ENCODE measurements at regions not wholly inside any gene's neighbourhood (a gene's known extent, or its start where the extent isn't known, plus 50 kb on each side); places are given as distances from the start of the nearest gene placed in this dataset.
"Not testable (repeated sequence)": the region's sequence is repeated elsewhere in the genome, so short reads cannot be mapped to it uniquely, and the experiment has no call there.

DNA sequence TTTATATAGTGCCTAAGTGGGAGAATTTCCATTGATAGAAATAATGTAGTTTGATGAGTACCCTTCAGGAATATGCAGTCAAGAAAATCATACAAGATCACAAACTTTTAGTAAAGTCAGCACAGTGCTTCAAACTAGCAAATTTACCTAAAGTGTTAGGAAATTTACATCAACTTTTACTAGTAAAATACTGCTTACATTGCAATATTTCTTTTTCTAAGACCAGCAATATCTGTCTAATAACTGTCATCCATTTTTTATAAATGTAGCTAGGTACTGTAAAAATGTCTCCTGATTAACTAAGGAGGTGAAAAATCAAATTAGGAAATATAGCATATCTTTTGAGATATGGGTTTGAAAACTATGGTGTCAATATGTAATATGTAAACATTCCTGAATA is 405.4 kb downstream of the MDFIC start:
- no peak overlapping the region for H3K9ac ChIP-seq (ENCODE audit: low read length)
- no peak overlapping the region for H3K4me2 ChIP-seq (ENCODE audit: low read length)
- H3F3A ChIP-seq (ENCODE audit: insufficient read depth, low read length), result no peaks in the 10 kb centered on the region
- TF ChIP-seq, protein P1, sequence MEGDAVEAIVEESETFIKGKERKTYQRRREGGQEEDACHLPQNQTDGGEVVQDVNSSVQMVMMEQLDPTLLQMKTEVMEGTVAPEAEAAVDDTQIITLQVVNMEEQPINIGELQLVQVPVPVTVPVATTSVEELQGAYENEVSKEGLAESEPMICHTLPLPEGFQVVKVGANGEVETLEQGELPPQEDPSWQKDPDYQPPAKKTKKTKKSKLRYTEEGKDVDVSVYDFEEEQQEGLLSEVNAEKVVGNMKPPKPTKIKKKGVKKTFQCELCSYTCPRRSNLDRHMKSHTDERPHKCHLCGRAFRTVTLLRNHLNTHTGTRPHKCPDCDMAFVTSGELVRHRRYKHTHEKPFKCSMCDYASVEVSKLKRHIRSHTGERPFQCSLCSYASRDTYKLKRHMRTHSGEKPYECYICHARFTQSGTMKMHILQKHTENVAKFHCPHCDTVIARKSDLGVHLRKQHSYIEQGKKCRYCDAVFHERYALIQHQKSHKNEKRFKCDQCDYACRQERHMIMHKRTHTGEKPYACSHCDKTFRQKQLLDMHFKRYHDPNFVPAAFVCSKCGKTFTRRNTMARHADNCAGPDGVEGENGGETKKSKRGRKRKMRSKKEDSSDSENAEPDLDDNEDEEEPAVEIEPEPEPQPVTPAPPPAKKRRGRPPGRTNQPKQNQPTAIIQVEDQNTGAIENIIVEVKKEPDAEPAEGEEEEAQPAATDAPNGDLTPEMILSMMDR (IDR thresholded peaks at IDR 0.05; ENCODE audit: low read length), result no peak
- TF ChIP-seq EZH2 (IDR thresholded peaks at IDR 0.05; ENCODE audit: borderline replicate concordance, low read length), result no peak
- no peak overlapping the region for H3K27ac ChIP-seq (ENCODE audit: low read depth, low read length, poor library complexity, severe bottlenecking)
- no peaks in the 10 kb centered on the region for H3K9me2 ChIP-seq (ENCODE audit: low read depth, low read length)
- H3K79me2 ChIP-seq (ENCODE audit: insufficient read depth, low read length), result no peaks in the 10 kb centered on the region
- H2AFZ ChIP-seq (ENCODE audit: low read length), result no peak overlapping the region
- no peak overlapping the region for H3K4me3 ChIP-seq (ENCODE audit: low read depth, low read length, poor library complexity, severe bottlenecking)
- H4K20me1 ChIP-seq (ENCODE audit: insufficient read depth, low read length), result no peaks in the 10 kb centered on the region
- no peaks in the 10 kb centered on the region for H3K9me3 ChIP-seq (ENCODE audit: low read length)
- H3K36me3 ChIP-seq (ENCODE audit: insufficient read depth, low read length), result no peaks in the 10 kb centered on the region
- H3K4me1 ChIP-seq (ENCODE audit: insufficient read depth, low read length, severe bottlenecking), result no peaks in the 10 kb centered on the region
- H3K27me3 ChIP-seq (ENCODE audit: insufficient read depth, low read length), result no peaks in the 10 kb centered on the region

DNA sequence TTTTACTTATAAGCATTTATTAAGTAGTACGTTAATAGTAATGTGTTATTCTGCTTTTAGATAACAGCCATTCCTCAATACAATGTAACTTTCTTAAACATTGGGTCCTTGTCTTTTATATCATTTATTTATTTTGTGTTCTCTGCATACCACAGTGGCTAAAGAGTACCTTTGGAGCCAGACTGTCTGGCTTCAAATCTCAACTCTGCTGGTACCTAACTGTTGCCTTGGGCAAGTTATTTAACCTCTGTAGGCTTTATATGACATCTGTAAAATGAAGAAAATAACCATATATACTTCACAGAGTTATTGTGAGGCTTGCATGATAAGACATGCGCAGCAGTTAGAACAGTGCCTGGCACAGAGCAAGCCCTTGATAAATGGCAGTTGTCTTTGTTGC is 397.6 kb downstream of the MDFIC start:
- H3K4me2 ChIP-seq (ENCODE audit: low read length), result no peak overlapping the region
- H3F3A ChIP-seq (ENCODE audit: insufficient read depth, low read length), result no peaks in the 10 kb centered on the region

DNA sequence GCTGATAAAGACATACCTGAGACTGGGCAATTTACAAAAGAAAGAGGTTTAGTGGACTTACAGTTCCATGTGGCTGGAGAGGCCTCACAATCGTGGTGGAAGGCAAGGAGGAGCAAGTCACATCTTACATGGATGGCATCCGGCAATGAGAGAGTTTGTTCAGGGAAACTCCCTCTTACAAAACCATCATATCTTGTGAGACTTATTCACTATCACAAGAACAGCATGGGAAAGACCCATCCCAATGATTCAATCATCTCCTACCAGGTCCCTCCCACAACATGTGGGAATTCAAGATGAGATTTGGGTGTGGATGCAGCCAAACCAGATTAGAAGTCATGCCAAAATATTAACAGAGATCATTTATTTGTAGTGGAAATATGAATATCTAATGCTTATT is 388.4 kb downstream of the MDFIC start:
- H3K36me3 ChIP-seq (ENCODE audit: insufficient read depth, low read length); H3K9ac ChIP-seq (ENCODE audit: low read length); H3K79me2 ChIP-seq (ENCODE audit: insufficient read depth, low read length); H3K9me2 ChIP-seq (ENCODE audit: low read depth, low read length); H3K4me1 ChIP-seq (ENCODE audit: insufficient read depth, low read length, severe bottlenecking); H3K4me3 ChIP-seq (ENCODE audit: low read depth, low read length, poor library complexity, severe bottlenecking); H3K9me3 ChIP-seq (ENCODE audit: low read length); H4K20me1 ChIP-seq (ENCODE audit: insufficient read depth, low read length); H3K27ac ChIP-seq (ENCODE audit: low read depth, low read length, poor library complexity, severe bottlenecking); H2AFZ ChIP-seq (ENCODE audit: low read length); H3K4me2 ChIP-seq (ENCODE audit: low read length); H3K27me3 ChIP-seq (ENCODE audit: insufficient read depth, low read length); H3F3A ChIP-seq (ENCODE audit: insufficient read depth, low read length): not testable (repeated sequence)

More for the DNA sequence above, 397.6 kb downstream of the MDFIC start:
- TF ChIP-seq EZH2 (IDR thresholded peaks at IDR 0.05; ENCODE audit: borderline replicate concordance, low read length), result no peak
- TF ChIP-seq, protein P1 (IDR thresholded peaks at IDR 0.05; ENCODE audit: low read length), result no peak
- Histone ChIP-seq H3K9me3 (ENCODE audit: low read length) (no peaks in the 10 kb centered on the region), H2AFZ (ENCODE audit: low read length) (no peak overlapping the region), H3K27ac (ENCODE audit: low read depth, low read length, poor library complexity, severe bottlenecking) (no peak overlapping the region), H3K4me3 (ENCODE audit: low read depth, low read length, poor library complexity, severe bottlenecking) (no peak overlapping the region), H3K79me2 (ENCODE audit: insufficient read depth, low read length) (no peaks in the 10 kb centered on the region), H3K36me3 (ENCODE audit: insufficient read depth, low read length) (no peaks in the 10 kb centered on the region), H3K4me1 (ENCODE audit: insufficient read depth, low read length, severe bottlenecking) (no peaks in the 10 kb centered on the region), H3K27me3 (ENCODE audit: insufficient read depth, low read length) (no peaks in the 10 kb centered on the region), H4K20me1 (ENCODE audit: insufficient read depth, low read length) (no peaks in the 10 kb centered on the region), H3K9ac (ENCODE audit: low read length) (no peak overlapping the region), H3K9me2 (ENCODE audit: low read depth, low read length) (no peaks in the 10 kb centered on the region)

DNA sequence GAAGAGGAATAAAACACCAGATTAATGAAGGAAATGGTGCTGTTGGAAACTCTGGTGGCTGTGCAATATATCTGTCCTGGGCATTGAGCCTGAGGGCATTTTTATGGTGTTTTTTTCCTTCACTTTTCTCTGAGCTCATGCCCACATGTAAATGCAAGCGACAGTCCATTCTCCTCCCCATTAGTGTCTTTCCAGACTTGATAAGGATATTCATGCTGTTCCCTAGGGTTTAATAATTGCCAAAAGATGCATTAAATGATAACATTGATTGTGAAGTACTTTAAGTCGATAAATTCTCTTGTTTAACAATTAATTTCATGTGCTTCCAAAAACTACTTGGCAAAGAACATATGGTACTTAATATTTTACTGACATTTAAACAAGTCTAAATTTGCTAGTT is 384.7 kb downstream of the MDFIC start:
- no peaks in the 10 kb centered on the region for H3K9me3 ChIP-seq (ENCODE audit: low read length)
- H3K36me3 ChIP-seq (ENCODE audit: insufficient read depth, low read length), result no peaks in the 10 kb centered on the region
- no peak overlapping the region for H3K27ac ChIP-seq (ENCODE audit: low read depth, low read length, poor library complexity, severe bottlenecking)
- H3K4me3 ChIP-seq (ENCODE audit: low read depth, low read length, poor library complexity, severe bottlenecking), result no peak overlapping the region
- H3K4me2 ChIP-seq (ENCODE audit: low read length), result no peak overlapping the region
- no peaks in the 10 kb centered on the region for H3K79me2 ChIP-seq (ENCODE audit: insufficient read depth, low read length)
- no peaks in the 10 kb centered on the region for H3K9me2 ChIP-seq (ENCODE audit: low read depth, low read length)
- no peaks in the 10 kb centered on the region for H3F3A ChIP-seq (ENCODE audit: insufficient read depth, low read length)
- no peak overlapping the region for H3K9ac ChIP-seq (ENCODE audit: low read length)
- TF ChIP-seq EZH2 (IDR thresholded peaks at IDR 0.05; ENCODE audit: borderline replicate concordance, low read length), result no peak
- no peaks in the 10 kb centered on the region for H3K27me3 ChIP-seq (ENCODE audit: insufficient read depth, low read length)
- H3K4me1 ChIP-seq (ENCODE audit: insufficient read depth, low read length, severe bottlenecking), result no peaks in the 10 kb centered on the region
- no peaks in the 10 kb centered on the region for H4K20me1 ChIP-seq (ENCODE audit: insufficient read depth, low read length)
- H2AFZ ChIP-seq (ENCODE audit: low read length), result no peak overlapping the region

Data from OCI-LY1 (cell line).